AG04449 (cell line): ENCODE measurements at regions not wholly inside any gene's neighbourhood (a gene's known extent, or its start where the extent isn't known, plus 50 kb on each side); places are given as distances from the start of the nearest gene placed in this dataset.
A peak's percentile ranks its signal among the peaks of the same experiment; 100 is the strongest.

Experiments
- CTCF ChIA-PET: fragments of 350-600 bp; formaldehyde crosslinking; extraction: SDS; loops from one replicate; lab custom pipeline; 2021; ENCODE audit warnings: antibody characterized with exemption; lab: Yijun Ruan, JAX
- POLR2A ChIA-PET: fragments of 400-600, 350-600 bp; formaldehyde crosslinking; extraction: SDS; loops from one replicate; lab custom pipeline; 2020; ENCODE audit warnings: antibody characterized with exemption, inconsistent platforms; lab: Yijun Ruan, JAX
- DNase-seq: peaks from one replicate; pipeline ENCODE4 v3.0.0-alpha.2; 2010; ENCODE audit warnings: low read depth, low spot score
- H3K4me3 ChIP-seq: 2 replicates; pipeline ENCODE4 v1.5.1; 2011; ENCODE audit warnings: low read depth, mild to moderate bottlenecking, control low read depth, low read length
- TF ChIP-seq, protein P1 (sequence below): IDR thresholded peaks from one replicate; pipeline ENCODE4 v1.5.1; 2011; ENCODE audit warnings: mild to moderate bottlenecking, moderate library complexity, low read length, control low read depth, inconsistent platforms; ENCODE audit not compliant: insufficient read depth; ENCODE audit errors: missing control alignments

DNA sequence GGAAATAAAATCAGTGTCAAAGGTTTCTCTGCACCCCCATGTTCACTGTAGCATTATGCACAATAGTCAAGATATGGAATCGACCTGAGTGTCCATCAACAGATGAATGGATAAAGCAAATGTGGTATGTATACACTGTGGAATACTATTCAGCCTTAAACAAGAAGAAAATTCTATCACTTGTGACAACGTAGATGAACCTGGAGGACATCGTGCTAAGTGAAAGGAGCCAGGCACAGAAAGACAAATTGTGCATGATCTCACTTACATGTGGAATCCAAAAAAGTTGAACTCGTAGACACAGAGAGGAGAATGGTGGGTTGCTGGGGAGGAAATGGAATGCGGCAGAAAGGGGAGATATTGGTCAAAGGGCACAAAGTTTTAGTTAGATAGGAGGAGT, 136.3 kb upstream of the ESR1 start:
- ChIA-PET CTCF (no interaction called here), POLR2A (no interaction called here)
- no peak overlapping the region for H3K4me3 ChIP-seq
- TF ChIP-seq, protein P1, sequence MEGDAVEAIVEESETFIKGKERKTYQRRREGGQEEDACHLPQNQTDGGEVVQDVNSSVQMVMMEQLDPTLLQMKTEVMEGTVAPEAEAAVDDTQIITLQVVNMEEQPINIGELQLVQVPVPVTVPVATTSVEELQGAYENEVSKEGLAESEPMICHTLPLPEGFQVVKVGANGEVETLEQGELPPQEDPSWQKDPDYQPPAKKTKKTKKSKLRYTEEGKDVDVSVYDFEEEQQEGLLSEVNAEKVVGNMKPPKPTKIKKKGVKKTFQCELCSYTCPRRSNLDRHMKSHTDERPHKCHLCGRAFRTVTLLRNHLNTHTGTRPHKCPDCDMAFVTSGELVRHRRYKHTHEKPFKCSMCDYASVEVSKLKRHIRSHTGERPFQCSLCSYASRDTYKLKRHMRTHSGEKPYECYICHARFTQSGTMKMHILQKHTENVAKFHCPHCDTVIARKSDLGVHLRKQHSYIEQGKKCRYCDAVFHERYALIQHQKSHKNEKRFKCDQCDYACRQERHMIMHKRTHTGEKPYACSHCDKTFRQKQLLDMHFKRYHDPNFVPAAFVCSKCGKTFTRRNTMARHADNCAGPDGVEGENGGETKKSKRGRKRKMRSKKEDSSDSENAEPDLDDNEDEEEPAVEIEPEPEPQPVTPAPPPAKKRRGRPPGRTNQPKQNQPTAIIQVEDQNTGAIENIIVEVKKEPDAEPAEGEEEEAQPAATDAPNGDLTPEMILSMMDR = no peak
- DNase-seq = no peak

GRCh38 chr6:151674578-151674977, 132.9 kb upstream of the ESR1 start:
- H3K4me3 ChIP-seq = no peak overlapping the region
- no peak for DNase-seq
- ChIA-PET CTCF (interaction anchor here (1.1 kb wide), 1 partner anchor 448 kb away, joined by 3 read pairs; no protein-coding TSS in a partner anchor), POLR2A (no interaction called here)
- TF ChIP-seq, protein P1 = no peak

DNA sequence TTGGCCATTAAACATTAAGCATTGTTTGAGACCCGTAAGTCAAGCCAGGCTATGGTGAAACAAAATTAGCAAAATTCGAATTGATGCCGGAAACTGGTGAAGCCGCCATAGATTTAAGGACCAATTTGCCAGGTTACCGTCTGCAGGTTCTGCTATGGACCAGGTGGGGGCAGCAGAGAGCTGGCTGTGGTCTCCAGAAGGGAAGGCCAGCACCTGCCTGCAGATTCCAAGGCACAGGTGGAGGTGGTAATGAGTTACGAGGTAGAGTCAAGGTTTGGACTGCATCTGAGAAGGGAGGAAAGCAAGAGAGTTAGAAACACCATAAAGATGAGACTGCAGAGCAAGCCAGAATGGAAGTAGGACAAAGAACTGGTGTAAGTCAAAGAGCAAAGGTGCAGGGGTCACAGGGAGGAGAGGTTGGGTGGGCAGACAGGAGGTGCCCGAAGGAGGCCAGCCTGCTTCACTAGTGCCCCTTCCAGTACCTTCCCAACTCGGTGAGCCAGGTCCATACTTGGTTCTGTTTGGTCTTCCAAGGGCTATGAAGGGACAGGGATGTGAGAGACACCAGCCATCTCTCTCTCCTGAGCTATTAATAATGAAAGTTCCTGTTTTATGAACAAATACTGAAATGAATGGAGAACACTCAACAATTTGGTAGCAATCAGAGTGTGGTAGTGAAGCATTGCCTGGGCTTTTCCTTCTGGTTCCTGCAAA, 131.6 kb upstream of the ESR1 start:
- no peak for DNase-seq
- ChIA-PET CTCF (interaction anchor here (0.9 to 1.9 kb wide), 6 partner anchors 10 to 447 kb away, joined by 3 to 5 read pairs (median 3); no protein-coding TSS in a partner anchor), POLR2A (no interaction called here)
- H3K4me3 ChIP-seq = no peak overlapping the region
- TF ChIP-seq, protein P1 = peak; percentile 82

DNA sequence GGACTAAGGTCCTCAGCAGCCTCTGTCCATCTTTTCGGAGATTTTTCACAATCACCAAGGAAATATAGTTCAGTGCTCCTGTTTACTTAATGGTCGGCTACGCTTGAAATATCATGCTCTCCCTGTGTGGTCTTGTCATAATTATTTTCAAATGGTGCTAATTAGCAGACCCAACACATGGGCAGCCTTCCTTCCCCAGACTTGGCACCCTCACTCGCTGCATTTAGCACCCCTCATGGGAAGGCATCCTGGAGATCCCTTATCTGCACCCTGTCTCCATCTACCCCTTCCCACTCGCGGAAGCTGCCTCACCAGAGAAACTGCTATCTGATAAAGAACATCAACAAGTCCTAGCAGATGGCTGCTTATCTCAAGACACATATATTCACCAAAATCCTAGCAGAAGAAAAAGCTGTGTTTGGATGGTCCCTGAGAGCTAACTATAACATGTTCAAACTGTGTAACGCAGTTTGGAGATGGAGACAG, 131.0 kb upstream of the ESR1 start:
- ChIA-PET POLR2A (no interaction called here), CTCF (interaction anchor here (1.4 to 1.9 kb wide), 4 partner anchors 10 to 441 kb away, joined by 3 to 5 read pairs (median 3); no protein-coding TSS in a partner anchor)
- TF ChIP-seq, protein P1 = no peak
- no peak for DNase-seq
- H3K4me3 ChIP-seq = no peak overlapping the region

DNA sequence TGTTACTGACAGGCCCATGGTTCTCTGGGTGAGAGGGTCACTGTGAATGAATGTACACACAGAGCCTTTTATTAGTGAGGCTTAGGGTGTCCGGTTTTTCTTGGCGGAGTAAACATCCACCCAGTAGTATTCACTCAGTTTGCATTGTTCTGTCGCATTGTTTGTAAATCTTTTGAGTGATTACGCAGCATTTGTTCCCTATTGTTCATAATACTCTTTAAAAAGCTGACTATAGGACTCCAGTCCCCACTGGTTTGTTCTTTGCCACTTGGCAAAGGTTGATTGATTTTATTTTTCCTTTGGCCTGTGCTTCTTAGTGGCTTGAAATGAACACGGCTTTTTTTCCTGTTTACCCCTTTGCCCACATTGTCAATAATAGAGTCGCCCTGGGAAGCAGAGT, 130.1 kb upstream of the ESR1 start:
- TF ChIP-seq, protein P1 = no peak
- no peak for DNase-seq
- ChIA-PET CTCF (interaction anchor here (1.1 to 1.7 kb wide), 2 partner anchors 13 to 440 kb away, joined by 3 read pairs; no protein-coding TSS in a partner anchor), POLR2A (no interaction called here)
- no peak overlapping the region for H3K4me3 ChIP-seq

- no peak for DNase-seq
- CTCF ChIA-PET = interaction anchor here (1.1 kb wide), 1 partner anchor 444 kb away, joined by 3 read pairs; no protein-coding TSS in a partner anchor
- TF ChIP-seq, protein P1 = no peak
- POLR2A ChIA-PET = no interaction called here
- H3K4me3 ChIP-seq = no peak overlapping the region
Observed at GRCh38 chr6:151679081-151679480, 128.4 kb upstream of the ESR1 start.
